ENCODE measurements at regions not wholly inside any gene's neighbourhood (a gene's known extent, or its start where the extent isn't known, plus 50 kb on each side); places are given as distances from the start of the nearest gene placed in this dataset.

- no peak for DNase-seq (ENCODE audit: low read depth)
Measured at GRCh38 chr9:73565026-73565425, 413.4 kb downstream of the ANXA1 start.

DNA sequence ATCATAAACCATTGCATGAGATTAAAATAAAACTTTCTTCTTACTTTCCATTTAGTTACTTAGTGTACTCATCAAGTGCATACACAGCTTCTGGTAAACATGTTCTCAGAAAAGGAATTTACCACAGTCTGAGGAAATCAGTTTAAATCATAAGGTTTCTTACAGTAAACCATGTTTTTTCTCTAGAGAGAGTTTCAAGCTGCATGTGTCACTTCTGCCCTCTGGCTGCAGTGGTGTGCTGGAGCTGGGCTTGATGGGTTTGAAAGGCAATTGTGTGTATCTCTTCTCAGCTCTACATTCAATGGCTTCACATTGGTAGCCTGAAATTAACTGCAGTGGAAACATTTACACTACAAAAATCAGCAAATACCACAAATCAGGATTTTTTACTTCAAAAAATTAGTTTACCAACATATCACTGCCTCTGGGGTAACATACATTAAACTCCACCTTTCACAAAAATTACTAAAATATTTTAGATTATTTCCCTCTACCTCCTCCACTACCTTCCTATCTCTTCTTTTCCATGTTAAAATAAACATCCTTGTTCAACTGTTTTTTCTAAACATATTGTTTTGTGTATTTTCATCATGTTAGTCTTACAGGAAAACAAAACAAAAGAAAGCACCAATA is 414.3 kb downstream of the ANXA1 start:
- no peak for DNase-seq (ENCODE audit: low read depth)

DNA sequence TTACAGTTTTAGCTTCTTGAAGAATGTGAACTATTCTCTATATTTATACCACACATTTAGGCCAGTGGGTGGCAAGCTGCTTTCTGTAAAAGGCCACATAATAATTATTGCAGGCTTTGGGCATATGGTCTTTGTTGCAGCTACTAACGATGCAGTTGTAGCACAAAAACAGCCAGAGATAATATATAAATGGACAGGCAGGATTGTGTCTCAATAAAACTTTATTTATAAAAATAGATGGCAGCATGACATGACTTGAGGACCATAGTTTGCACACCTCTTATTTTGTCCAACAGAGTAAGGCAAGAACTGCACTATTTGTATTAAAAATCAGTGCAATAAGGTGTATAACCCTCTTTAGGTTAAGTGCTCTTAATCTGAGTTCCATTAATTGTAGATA is 415.0 kb downstream of the ANXA1 start:
- DNase-seq (ENCODE audit: low read depth) = no peak

DNA sequence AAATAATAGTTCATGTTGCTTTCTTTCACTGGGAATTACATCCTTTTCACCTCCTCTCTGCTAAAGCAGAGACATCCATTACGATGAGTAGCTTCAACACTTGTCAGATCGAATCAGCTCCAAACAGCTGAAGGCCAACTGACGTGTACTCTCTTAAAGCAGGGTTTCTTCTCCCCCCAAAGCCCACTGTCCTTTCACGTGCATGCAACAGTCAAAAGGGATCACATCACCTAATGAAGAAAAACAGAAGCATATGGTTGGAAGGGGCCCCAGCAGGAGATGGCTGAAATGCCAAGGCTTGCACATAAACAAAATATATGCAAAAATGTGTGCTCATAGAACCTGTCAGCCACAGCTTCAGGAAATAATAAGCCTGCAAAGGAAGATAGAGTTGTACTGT is 421.6 kb downstream of the ANXA1 start:
- DNase-seq (ENCODE audit: low read depth) = no peak

- no peak for DNase-seq (ENCODE audit: low read depth)
Measured at GRCh38 chr9:73575101-73576060, 423.7 kb downstream of the ANXA1 start.

GRCh38 chr9:73577848-73578247 is 426.2 kb downstream of the ANXA1 start:
- no peak for DNase-seq (ENCODE audit: low read depth)

GRCh38 chr9:73579823-73580222 is 428.2 kb downstream of the ANXA1 start:
- DNase-seq (ENCODE audit: low read depth) = no peak

DNA sequence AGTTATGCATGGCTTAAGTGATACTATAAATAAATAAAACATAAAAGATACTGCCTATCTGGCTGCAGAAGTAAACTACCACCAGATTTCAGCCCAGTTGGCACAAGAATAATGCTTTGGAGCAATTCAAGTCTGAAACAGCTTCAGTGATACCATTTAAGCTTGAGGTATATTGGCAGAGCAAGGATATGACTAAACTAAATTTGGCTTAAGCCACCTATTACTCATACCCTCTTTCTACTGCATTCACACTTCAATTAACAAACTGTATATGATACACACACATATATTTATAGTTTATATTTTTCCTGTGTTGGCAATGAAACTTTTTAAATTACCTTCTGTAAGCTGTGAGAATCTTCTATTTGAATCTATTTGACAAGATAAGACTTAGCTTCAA is 431.9 kb downstream of the ANXA1 start:
- DNase-seq (ENCODE audit: low read depth) = no peak

DNA sequence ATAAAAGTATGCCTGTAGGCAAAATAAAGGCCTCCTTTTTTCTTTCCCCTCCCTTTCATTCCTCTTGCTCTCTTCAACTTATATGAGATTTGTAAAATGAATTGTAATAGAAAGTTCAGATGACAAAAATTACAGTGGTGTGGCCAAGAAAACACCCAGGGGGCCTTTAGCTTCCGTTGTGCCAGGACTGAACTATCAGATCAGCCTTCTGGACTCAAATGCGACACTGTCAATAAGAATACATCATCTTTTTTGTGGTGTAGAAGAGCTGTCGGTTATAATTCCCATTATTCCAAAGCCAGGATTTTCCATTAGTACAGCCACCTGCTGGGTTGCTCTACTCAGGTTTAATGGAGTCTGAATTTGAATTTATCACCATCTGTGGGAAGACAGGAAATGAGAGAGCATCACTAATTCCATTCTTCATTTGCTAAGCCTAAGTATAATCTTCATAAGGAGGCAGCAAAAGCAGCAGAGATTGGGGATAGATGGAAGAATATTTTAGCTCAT is 443.4 kb downstream of the ANXA1 start:
- no peak for DNase-seq (ENCODE audit: low read depth)

DNA sequence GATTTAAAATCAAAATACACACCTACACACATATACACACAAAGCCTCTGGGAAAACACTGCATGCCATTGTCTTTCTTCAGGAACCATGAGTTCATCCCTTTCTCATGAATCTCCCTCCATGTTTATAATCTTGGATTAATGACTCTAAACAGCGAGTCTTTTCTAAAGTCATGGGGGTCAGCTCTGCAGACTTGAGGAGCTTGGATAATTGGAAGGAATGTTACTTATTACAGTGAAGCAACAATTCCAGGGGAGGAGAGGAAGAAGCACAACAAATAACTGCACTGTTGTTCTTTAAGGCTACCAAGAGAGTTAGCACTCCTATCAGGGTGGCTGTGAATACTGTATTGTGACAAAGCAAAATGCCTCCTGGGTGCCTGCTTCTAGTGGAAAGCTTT is 444.7 kb downstream of the ANXA1 start:
- no peak for DNase-seq (ENCODE audit: low read depth)

- DNase-seq (ENCODE audit: low read depth) = no peak
Measured at GRCh38 chr9:73597039-73597438, 445.4 kb downstream of the ANXA1 start.

DNA sequence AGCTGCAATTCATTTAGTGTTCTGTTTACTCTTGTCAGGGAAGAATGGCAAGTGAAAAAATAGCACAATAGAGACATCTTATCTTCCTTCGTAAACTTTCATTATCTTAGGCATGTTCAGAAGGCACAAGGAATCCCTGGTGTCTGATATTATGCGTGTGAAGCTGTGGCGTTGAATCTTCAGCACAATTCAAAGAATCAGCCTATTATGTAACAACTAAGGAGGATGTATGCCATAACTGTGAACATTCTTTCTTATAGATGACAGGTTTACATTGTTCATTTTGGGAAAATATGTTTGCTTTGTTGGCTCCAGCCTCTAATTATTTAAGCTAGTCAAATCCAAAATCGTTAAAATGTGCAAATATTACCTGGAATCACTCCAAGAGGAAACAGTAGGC is 446.1 kb downstream of the ANXA1 start:
- no peak for DNase-seq (ENCODE audit: low read depth)

GRCh38 chr9:73609381-73609780 is 457.7 kb downstream of the ANXA1 start:
- DNase-seq (ENCODE audit: low read depth) = no peak

GRCh38 chr9:73611032-73611431 is 459.4 kb downstream of the ANXA1 start:
- DNase-seq (ENCODE audit: low read depth) = no peak

DNA sequence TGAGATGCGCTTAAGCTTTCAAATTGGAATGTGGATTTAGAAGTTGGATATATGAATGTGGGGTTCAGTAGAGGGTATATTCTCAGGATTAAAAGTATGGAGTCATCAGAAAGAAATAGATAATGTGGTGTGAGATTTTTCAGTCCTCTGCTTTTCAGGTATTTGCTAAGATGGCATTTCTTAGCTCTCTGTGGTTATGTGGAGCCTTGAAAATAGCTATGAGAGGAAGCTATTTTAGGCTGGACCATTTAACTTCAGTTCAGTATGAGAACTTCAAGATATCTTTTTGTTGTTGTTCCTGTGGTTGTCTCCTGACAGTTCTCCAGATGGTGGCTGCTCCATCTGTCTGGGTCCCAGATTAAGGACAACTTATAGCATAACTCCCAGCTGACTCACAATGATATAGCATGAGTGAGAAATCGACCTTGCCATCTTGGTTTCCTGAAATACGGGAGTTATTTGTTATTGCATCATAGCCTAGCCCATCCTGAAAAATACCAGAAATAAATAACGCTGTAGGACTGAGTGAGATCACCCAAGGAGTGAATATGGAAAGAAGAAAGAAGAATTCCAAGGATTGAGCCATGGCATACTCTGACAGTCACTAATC is 461.5 kb downstream of the ANXA1 start:
- DNase-seq (ENCODE audit: low read depth) = no peak

DNA sequence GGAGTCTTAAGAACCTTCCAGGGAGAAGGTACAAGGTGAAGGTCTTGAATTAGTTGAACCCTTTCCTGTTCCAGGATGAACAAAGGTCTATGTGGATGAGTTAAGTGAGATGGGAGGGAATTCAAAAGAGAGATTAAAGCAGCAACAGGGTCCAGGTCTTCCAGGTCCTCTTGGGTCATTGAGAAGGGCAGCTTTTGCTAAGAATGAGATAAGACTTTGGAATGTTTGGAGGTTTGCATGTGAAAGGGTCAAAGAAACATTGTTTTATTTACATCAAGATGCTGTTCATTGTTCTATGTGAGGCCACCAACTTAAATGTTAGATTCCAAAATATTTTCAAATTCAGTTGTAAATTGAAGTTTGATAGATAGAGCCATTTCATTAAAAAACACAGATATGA is 463.9 kb downstream of the ANXA1 start:
- no peak for DNase-seq (ENCODE audit: low read depth)

GRCh38 chr9:73617586-73617985 is 465.9 kb downstream of the ANXA1 start:
- no peak for DNase-seq (ENCODE audit: low read depth)

DNA sequence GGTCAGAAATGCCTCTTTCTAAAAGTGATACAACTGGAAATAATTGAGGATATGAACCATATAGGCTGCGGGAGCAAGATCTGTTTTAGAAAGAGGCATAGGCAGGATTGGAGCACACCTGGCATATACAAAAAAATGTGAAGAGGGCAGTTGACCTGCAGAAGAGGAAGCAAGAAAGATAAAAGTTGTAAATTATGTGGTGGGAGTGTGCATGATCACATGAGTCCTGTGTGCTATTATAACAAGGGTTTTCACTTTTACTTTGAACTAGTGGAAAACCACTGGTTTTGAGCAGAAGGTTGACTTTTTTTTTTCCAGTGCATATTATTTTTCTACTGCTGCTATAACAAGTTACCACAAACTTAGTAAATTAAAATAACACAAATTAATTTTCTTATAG is 489.3 kb downstream of the ANXA1 start:
- no peak for DNase-seq (ENCODE audit: low read depth)

GRCh38 chr9:73643379-73644013 is 491.8 kb downstream of the ANXA1 start:
- DNase-seq (ENCODE audit: low read depth) = no peak

GRCh38 chr9:73647560-73647959 is 495.9 kb downstream of the ANXA1 start:
- DNase-seq (ENCODE audit: low read depth) = no peak

GRCh38 chr9:73649552-73649951 is 497.9 kb downstream of the ANXA1 start:
- no peak for DNase-seq (ENCODE audit: low read depth)

DNA sequence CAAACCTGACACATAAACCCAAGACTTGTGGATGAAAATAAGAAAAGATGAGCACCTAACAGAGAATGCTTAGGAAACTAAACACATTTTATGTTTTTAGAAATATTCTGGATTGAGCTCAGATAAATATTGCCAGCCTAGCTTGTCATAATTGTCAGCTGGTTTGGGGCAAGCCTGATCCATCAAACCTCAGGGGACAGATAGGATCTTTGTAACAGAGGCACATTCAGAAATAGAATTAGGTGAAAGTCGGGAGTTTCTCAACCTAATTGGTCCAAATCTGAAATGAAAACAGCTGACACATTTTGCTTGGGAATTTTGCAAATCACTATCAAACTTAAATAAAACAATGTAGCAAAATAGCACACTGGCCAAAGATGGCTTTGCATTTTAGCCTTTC is 503.7 kb downstream of the ANXA1 start:
- no peak for DNase-seq (ENCODE audit: low read depth)
